Jurkat, Clone E6-1 (cell line): ENCODE measurements at regions not wholly inside any gene's neighbourhood (a gene's known extent, or its start where the extent isn't known, plus 50 kb on each side); places are given as distances from the start of the nearest gene placed in this dataset.
"Not testable (repeated sequence)": the region's sequence is repeated elsewhere in the genome, so short reads cannot be mapped to it uniquely, and the experiment has no call there.

ENCODE experiments used
- DNase-seq: peaks from one replicate; pipeline ENCODE4 v3.0.0-alpha.2; 2011; ENCODE audit warnings: low read depth, low spot score
- H3K4me3 ChIP-seq: 2 replicates; pipeline ENCODE4 v1.5.1; 2011; ENCODE audit warnings: mild to moderate bottlenecking, low read length, control low read depth, moderate library complexity

GRCh38 chrX:143240658-143241057 lies 214.9 kb downstream of the SPANXN4 start:
- no peak for DNase-seq
- no peak overlapping the region for H3K4me3 ChIP-seq

DNA sequence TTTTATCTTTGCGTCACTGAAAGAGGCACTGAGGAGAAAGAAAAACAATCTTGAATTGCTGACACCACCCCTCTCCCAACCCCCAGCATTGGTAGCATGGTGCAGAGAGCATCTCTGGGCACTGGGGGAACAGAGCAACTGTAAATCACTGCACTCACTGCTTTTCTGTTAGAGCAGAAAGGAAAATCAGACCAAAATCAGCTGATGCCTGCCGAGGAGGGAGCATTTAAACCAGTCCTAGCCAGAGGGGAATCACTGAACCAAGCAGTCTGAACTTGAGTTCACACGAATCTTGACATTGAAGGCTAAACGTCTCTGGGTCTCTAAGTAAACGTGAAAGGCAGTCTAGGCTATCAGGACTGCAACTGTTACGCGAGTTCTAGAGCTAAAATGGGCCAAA lies 205.8 kb downstream of the SPANXN4 start:
- no peak overlapping the region for H3K4me3 ChIP-seq
- DNase-seq: no peak

DNA sequence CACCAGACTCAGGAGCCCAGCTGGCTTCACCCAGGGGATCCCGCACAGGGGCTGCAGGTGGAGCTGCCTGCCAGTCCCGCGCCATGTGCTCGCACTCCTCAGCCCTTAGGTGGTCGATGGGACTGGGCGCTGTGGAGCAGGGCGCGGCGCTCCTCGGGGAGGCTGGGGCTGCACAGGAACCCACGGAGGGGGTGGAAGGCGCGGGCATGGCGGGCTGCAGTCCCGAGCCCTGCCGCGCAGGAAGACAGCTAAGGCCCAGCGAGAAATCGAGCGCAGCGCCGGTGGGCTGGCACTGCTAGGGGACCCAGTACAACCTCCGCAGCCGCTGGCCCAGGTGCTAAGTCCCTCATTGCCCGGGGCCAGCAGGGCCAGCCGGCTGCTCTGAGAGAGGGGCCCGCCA lies 202.9 kb downstream of the SPANXN4 start:
- H3K4me3 ChIP-seq, DNase-seq: not testable (repeated sequence)

GRCh38 chrX:143206966-143207365 lies 181.2 kb downstream of the SPANXN4 start:
- no peak for DNase-seq
- no peak overlapping the region for H3K4me3 ChIP-seq

GRCh38 chrX:143171703-143172102 lies 146.0 kb downstream of the SPANXN4 start:
- no peak for DNase-seq
- H3K4me3 ChIP-seq: no peak overlapping the region

DNA sequence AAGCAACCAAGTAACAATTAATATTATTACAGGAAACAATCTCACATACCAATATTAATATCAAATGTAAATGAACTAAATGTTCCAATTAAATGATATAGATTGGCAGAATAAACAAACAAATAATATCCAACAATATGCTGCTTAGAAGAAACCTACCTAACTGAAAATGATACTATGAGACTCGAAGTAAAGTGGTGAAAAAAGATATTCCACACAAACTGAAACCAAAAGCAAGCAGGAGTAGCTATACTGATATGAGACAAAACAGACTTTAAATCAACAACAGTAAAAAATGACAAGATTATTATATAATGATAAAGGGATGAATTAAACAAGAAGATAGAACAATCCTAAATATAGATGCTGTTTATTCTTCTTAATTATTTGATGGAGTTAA lies 140.1 kb downstream of the SPANXN4 start:
- DNase-seq: no peak
- no peak overlapping the region for H3K4me3 ChIP-seq

- no peak for DNase-seq
- H3K4me3 ChIP-seq: no peak overlapping the region
Measured at GRCh38 chrX:143139681-143140080, 114.0 kb downstream of the SPANXN4 start.

DNA sequence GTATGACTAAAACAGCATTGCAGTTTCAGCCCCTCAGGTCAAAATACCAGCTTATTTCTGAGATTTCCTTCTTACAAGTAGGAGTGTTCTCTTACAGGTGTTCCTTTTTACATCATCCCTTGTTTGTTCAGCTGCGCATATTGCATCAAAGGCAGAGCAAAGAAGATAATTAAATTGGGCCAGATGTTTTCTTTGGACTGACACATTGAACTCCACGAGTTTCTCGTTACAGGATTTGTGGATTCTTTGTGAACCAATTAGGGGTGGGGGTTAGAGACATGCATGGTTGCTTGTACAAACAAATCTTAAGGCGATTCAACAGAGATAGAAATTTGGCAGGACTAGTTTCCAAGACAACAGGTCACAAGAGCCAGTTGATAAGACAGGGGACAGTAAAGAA lies 95.7 kb downstream of the SPANXN4 start:
- no peak for DNase-seq
- H3K4me3 ChIP-seq: no peak overlapping the region

- H3K4me3 ChIP-seq: no peak overlapping the region
- DNase-seq: no peak
Measured at GRCh38 chrX:143115466-143115865, 89.7 kb downstream of the SPANXN4 start.

GRCh38 chrX:143095816-143096215 lies 70.1 kb downstream of the SPANXN4 start:
- no peak overlapping the region for H3K4me3 ChIP-seq
- no peak for DNase-seq

- DNase-seq: no peak
- no peak overlapping the region for H3K4me3 ChIP-seq
Measured at GRCh38 chrX:143095321-143095720, 69.6 kb downstream of the SPANXN4 start.

DNA sequence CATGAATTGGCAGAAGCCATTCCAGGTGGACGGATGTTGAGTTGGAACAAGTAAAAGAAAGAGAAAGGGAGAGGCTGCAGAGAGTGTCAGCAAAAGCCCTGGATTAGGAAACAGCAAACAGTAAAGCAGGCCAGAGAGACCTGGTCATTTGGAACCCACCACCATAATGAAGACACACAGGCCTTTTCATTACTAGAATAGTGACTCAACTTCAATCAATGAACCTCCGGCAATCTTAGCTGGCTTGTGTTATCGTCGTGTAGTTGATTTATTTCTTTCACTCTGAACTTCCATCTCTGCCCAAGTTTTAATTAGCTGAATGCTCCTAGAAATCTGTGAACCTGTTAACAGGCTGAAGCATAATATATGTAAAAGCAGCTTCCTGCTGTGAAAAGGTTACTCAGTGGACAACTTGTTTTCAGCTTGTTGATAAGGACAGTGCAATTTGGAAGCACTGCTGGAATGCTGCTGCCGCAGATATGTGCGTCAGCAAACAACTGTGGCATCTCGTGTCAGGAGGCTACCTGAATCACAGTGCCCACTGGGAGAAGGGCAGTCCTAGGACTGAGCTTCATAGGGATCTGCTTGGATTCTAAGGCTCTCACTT lies 68.8 kb downstream of the SPANXN4 start:
- no peak for DNase-seq
- H3K4me3 ChIP-seq: no peak overlapping the region
